Epithelial cell of esophagus (primary cell): ENCODE measurements at regions not wholly inside any gene's neighbourhood (a gene's known extent, or its start where the extent isn't known, plus 50 kb on each side); places are given as distances from the start of the nearest gene placed in this dataset.

Experiments used
- DNase-seq: peaks from one replicate; pipeline ENCODE4 v3.0.0; 2010; ENCODE audit warnings: low read depth
- H3K4me3 ChIP-seq: 2 replicates; pipeline ENCODE4 v1.5.1; 2011; ENCODE audit warnings: mild to moderate bottlenecking, low read length, control low read depth
- TF ChIP-seq, protein P1 (sequence below): IDR thresholded peaks from 2 replicates; pipeline ENCODE4 v1.5.1; 2011; ENCODE audit warnings: low read depth, mild to moderate bottlenecking, low read length, control low read depth, inconsistent platforms; ENCODE audit not compliant: insufficient read depth; ENCODE audit errors: missing control alignments

DNA sequence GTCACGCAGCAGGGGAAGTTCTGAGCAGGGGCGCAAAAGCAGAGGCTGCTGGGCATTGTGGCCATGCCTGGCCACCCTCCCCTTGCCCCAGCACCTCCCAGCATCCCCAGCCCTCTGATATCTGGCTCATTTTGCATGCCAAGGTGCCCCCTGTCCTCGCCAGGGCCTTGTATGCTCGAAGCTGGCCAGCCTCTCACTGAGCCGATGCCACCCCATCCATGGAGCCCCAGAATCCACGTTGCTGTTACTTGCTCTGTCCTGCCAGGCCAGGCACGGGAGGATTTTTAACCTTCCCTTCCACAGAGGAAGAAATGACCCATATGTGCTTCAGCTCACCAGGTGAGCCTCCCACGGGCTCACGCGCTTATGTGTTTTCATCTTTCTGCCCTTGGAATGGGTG, 413.4 kb downstream of the BCL11B start:
- DNase-seq, result no peak
- H3K4me3 ChIP-seq, result no peak overlapping the region
- TF ChIP-seq, protein P1, sequence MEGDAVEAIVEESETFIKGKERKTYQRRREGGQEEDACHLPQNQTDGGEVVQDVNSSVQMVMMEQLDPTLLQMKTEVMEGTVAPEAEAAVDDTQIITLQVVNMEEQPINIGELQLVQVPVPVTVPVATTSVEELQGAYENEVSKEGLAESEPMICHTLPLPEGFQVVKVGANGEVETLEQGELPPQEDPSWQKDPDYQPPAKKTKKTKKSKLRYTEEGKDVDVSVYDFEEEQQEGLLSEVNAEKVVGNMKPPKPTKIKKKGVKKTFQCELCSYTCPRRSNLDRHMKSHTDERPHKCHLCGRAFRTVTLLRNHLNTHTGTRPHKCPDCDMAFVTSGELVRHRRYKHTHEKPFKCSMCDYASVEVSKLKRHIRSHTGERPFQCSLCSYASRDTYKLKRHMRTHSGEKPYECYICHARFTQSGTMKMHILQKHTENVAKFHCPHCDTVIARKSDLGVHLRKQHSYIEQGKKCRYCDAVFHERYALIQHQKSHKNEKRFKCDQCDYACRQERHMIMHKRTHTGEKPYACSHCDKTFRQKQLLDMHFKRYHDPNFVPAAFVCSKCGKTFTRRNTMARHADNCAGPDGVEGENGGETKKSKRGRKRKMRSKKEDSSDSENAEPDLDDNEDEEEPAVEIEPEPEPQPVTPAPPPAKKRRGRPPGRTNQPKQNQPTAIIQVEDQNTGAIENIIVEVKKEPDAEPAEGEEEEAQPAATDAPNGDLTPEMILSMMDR, result no peak

DNA sequence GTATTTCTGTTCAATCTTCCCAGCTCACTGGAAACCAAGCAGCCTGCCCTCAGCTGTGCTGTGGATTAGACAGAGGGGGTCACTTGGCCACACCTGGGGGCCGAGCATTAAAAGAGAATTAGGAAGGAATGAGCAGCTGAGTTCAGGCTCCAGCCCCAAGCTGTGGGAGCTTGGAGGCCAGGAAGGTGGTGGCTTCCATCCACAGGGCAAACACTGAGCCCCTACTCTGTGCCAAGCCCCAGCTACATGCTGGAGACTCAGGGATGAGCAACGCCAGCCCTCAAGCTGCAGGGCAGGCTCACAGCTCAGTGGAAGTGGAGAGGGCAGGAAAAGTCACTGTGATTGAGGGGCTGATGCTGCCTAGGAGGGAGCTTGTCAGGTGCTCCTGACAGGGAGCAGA, 412.7 kb downstream of the BCL11B start:
- H3K4me3 ChIP-seq, result no peak overlapping the region
- TF ChIP-seq, protein P1, result no peak
- no peak for DNase-seq

DNA sequence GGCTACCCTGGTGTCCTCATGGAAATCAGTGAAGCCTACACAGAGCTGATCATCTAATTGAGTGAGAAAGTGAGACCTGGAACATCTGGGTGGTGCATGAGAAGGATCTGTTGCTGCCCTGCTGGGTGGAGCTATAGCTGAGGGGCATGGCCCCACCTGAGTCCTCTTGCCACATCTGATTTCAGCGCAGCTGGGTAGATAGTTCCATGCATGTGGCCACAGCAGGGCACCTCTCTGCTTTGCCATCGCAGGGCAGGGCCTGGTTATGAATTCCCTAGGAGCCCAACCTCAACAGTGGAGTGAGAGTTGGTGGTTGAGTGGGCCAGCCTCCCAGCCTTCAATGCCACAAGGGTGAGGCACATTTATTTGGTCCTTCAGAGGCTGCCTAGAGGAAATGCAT, 407.8 kb downstream of the BCL11B start:
- TF ChIP-seq, protein P1, result no peak
- DNase-seq, result no peak
- H3K4me3 ChIP-seq, result no peak overlapping the region

DNA sequence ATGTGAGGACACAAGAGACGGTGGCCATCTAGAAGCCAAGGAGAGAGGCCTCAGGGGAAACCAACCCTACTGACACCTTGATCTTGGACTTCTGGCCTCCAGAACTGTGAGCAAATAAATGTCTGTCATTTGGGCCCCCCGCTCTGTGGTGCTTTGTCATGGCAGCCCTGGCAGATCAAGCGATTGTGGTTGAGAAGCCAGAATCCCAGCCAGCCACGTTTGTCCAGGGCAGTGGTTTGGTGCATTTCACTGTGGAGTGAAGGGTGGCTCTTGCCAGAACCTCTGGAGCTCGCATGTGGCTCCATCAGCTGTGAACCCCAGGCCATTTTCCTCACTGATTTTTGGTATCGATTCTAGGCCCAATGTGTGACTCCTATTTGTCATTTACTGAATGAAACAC, 404.9 kb downstream of the BCL11B start:
- TF ChIP-seq, protein P1, result no peak
- no peak overlapping the region for H3K4me3 ChIP-seq
- DNase-seq, result no peak

DNA sequence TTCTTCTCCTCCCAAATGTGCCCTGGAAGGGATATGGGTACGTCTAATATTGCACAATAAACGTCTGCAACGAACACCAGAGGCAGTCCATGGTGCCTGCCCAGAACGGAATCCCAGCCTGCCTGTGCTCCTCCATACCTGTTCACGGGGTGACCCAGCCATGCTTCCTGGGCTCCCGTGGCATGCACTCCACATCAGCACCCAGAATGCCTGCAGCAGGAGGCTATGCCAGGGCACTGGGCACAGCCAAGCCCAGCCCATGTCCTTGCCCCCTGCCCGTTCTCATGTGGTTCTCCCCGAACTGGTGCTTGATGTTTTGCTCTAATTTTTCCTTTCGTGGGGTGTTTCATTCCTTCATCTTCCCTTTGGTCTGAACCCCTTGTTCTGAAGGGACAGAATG, 404.3 kb downstream of the BCL11B start:
- TF ChIP-seq, protein P1, result no peak

DNA sequence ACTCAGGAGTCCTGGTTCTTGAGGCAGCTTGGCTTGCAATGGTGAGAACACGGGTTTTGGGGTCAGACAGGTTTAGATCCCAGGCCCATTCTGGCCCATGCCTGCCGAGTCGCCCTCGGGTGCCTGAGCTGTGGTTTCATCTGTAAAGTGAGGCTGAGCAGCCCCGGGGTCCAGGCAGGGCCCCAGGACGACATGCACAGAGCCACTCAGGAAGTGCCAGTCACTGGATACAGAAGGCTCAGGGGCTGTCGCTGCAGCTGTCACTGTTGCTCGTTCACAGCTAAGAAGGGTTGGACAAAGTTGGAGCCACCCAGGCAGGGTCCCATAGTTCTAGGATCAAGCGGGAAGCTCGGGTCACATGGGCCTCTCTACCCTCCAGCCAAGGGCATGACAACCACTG, 403.1 kb downstream of the BCL11B start:
- TF ChIP-seq, protein P1, result no peak
- no peak overlapping the region for H3K4me3 ChIP-seq
- no peak for DNase-seq

More for the DNA sequence above, 404.3 kb downstream of the BCL11B start:
- H3K4me3 ChIP-seq, result no peak overlapping the region
- no peak for DNase-seq

DNA sequence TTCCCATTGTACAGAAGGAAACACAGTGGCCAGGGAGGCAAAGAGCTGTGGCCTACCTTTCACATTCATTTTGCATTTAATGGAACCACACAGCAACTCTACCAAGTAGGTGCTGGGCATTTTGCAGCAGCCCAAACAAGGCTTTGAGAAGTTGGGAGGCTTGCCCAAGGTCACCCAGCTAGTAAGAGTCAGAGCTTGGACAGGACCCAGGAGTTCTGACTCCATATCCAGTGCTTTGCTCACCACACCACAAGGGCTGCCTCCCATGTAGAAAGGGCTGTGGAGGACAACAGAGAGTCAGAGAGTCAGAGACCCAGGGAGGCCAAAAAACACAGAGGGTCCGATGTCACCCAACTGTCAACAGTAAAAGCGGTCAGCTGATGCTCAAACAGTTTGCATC, 400.2 kb downstream of the BCL11B start:
- no peak overlapping the region for H3K4me3 ChIP-seq
- DNase-seq, result no peak
- TF ChIP-seq, protein P1, result no peak
